Stimulated activated CD4-positive, alpha-beta T cell treated with anti-CD3 and anti-CD28 coated beads, Interleukin-4, amount 100 ng/mL, for 4 hours (primary cell): ENCODE measurements at regions not wholly inside any gene's neighbourhood (a gene's known extent, or its start where the extent isn't known, plus 50 kb on each side); places are given as distances from the start of the nearest gene placed in this dataset.
"Not testable (repeated sequence)": the region's sequence is repeated elsewhere in the genome, so short reads cannot be mapped to it uniquely, and the experiment has no call there.

Experiments used
- DNase-seq, 2 experiments: peaks; one replicate each; pipeline ENCODE4 v3.0.0-alpha.2; 2020

DNA sequence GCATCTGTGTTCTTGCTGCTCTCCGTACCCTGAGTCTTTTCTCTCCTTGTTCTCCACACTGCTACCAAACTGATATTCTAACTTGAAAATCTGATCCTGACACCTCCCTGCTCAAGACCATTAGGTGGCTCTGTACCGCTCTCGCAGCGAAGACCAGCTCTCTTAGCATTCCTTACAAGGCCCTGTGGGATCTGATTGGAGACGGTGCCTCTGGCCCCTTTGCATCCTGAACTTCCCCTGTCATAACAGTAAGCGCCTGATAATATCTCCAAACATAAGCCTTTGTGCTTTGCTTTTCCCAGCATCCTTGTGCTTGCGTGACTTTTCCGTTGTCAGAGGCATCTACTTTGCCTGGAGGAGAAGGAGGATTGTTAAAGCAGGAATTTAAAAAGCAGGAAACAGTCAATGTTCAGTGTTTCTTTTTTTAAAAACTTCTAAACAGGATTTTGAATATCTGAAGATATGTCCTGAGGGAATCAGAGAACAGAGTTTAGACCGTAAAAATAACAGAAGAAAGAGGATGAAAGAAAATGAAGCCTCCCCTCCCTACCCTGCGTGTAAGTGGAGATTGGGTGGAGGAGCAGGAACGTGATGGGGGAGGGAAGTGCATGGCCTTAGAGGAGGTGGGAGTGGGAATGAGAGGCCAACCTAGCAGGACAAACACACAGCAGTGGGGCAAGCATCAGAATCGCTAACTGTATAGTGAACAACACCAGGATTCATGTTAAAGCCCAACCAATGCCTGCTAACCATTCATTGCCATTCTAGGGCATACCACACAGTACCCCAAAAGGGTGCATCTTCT is 89.2 kb upstream of the STMND1 start:
- no peak for DNase-seq

DNA sequence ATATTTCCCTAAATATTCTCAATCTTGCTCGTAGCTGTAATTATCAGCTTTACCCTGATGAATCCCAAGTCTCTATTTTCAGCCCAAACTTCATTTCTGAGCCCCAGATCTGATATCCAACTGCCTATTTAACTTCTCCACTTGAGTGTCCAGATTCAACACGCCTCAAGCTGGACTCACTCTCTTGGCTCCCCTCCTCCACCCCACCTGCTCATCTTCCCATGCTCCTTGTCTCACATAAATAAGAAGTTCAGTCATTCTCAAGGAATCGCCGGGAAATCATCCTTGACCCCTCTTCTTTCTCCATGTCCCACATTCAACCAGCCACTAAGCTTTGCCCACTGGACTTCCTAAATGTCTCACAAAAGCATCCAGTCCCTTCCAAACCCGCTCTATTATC is 89.9 kb upstream of the STMND1 start:
- DNase-seq: no peak

DNA sequence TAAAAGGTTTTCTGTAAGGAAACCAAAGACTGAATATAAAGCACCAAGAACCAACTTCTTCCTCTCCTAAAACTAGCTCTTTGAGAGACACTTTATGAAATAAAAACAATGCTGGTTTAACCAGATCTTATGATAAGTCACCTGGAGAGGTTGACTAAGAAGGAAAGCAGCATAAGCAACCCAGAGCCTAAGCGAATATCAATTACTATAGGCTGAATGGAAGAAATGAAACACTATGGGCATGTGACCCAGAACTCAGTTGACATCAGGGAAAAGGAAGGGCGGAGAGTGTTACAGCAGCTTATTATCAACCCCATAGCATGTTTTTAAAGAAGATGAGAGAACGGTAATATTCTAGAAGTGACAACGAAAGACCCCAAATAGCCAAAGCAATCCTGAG is 94.1 kb upstream of the STMND1 start:
- DNase-seq: no peak

DNA sequence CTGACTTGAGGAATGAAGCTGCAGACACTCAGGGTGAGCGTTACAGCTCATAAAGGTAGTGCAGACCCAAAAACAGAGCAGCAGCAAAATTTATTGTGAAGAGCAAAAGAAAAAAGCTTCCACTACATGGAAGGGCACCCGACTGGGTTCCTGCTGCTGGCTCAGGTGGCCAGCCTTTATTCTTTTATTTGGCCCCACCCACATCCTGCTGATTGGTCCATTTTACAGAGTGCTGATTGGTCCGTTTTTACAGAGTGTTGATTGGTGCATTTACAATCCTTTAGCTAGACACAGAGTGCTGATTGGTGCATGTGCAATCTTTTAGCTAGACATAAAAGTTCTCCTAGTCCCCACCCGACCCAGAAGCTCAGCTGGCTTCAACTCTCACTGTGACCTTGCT is 95.3 kb upstream of the STMND1 start:
- DNase-seq: no peak

DNA sequence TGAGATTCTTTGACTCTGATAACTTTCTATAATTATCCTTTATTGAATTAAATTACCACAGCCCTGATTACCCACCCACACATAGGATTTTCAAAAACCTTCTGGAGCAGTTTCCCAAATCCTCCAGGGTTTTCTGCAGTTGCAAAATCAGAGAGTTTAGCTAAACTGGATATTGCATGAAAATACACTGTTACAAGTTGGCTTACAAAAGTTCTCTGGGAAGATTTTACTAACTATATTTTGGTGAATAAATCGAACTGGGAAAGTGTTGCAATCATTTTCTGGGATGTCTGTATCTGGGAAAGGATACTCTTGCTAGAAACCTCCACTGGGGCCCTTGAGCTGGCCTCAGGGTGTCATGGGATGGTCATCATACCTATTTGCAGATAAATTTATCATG is 97.6 kb upstream of the STMND1 start:
- no peak for DNase-seq

DNA sequence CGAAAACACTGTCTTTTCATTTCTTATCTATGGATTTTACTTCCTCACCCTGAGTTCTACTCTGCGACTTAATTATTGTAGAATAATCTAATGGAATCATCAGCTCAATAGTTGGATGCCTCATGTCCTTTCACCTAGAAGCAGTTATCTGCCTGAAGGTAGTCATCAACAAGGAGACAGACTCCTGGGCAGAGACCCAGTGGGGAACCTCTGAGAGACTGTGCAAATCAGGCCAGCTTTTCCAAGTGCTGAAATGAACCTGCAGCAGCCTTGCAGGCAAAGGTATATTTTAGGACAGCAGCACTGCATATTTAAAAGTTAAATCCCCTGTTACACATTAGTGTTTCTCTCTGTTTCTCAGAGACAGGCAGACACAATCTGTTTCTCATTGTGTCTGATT is 99.7 kb upstream of the STMND1 start:
- no peak for DNase-seq

DNA sequence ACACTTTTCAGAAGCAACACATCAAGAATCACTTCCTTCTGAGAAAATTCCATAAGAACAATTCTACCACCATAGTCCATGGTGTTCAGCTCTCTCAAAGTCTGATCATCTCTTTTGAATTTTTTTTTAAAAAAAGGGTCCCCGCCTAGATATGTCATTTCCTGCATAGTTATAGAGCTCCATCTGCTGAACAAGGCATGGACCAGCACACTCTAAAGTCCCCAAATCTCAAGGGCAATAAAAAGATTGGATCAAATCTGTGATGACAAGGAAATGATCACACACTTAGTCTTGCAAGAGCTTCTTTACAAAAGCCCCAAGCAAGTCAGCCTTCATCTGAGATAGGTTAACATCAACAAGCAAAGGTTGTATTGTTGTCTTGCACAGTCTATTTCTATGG is 100.7 kb upstream of the STMND1 start:
- DNase-seq: no peak

DNA sequence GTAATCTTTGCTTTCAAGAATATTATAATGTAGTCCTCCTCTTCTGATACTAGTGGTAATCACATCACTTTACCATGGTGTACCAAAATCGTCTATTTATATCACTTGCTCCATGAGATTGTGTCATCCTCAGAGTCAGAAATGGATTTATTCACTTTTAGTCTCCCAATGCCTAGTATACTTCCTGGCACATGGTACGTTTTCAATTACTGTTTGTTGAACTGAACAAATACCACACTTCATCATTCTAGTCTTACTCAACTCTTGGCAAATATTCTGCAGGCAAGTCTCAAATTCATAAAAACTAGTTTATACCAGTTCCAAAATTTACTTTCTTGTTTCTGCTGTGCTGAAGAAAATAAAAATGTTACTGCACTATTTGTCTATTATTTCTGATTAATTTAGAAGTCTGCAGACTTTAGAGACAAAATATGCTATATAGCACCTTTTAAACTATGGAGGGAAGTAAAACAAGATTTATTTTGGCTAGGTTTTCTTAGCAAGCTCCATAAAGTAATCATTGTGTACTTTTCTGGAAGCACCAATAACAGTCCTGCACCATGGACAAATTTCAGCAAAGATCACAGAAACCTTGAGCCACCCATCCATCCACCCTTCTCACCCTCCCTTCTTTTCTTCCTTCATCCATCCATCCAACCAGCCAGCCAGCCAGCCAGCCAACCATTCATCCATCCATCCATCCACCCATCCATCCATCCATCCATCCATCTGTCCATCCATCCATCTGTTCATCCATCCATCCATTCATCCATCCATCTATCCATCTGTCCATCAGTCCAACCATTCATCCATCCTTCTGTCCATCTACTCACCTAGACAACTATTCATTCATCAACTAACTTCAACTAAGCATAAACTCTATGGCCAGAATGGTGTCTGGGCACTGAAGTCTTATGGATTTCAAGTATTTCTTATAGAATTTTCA is 102.1 kb upstream of the STMND1 start:
- no peak for DNase-seq

DNA sequence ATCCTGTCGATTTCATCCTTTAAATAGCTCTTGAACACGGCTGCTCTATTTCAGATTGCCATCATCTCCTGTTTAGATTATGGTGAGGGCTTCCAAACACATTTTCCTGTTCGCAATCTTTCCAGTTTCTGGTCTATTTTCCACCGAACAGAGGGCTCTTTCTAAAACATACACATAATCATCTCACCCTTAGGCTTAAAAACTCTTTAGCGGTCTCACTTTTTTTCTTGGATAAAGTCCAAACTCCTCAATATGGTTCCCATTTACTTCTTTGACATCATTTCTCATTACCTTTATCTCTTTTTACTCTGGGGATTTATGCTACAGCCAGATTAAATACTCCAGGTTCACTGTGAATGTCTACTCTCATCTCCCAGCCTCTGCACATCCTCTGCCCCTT is 103.4 kb upstream of the STMND1 start:
- DNase-seq: no peak

DNA sequence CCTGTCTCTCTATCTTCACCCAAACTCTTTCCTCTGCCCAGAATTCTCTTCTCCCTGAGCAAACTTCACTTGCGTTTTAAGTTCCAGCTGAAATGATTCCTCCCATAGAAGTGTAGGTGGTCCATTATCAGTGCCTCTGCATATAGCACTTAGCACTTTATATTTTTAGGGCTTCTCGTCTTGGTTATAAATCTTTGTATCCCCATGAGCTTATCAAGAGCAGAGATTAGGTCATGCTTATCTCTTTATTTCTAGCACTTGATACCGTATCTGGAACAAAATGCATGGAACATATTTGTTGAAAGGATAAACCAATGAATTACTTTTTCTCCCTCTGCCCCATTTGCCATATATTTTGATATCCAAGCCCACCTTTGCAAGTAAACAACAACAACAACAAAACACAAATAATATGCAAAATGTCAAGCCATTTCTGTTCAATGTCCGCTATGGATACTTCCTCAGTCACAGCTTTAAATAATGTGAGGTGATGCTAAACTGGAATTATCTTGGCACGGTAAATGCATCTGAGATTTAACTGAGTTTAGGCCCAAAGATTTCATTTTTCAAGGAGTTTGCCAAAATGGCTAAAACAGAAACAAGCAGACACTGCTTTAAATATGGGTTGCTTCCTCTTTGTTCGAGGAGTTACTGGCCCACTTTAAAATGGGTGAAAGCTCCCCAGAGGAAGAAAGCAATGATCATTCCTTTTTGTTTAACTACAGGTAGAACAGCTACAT is 106.2 kb upstream of the STMND1 start:
- DNase-seq: no peak

DNA sequence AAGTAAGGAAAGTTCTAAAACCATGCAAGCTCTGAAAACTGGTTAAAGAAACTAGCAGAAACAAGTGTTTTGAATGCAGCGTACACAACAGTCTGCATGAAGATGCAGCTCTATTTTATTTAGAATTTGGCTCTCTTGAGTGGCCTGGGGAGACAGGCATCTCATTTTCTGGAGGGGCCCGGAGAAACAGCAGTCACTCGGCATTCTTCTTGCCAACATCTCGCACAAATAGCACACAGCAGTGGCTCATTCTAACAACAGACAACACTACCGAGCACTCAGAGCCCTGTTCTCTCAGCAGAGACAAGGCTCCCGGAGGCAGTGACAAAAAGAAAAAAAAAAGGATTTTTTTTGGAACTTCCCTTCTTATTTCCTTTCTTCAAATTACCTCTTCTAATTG is 108.5 kb upstream of the STMND1 start:
- no peak for DNase-seq

DNA sequence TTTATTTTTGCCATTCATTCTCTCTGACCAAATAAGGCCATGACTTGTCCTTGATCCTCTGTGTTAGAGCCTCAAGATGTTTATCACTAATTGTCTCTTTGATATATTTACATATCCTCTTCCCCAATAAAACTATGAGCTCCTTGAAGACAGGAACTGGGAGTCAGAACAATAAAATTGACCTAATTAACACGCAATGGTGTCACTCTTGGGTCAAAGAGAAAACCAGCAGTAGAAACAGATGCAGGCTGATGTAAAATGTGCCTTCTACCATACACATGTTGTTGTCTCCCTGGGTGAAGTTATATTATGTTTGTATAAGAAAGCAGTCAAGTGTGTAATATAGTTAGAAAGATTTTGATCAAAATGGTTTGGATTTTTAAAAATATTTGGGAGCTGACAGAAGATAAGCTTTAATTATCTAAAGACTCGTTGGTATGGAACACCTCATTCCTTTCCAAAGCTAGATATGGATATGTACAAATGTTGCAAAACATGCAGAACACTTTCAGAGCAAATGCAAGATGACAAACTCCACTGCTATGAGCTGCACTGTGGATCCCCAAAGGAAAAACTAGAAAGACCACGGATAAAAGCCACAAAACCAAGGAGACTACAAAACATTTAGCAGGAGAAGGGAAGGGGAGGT is 109.7 kb upstream of the STMND1 start:
- no peak for DNase-seq

DNA sequence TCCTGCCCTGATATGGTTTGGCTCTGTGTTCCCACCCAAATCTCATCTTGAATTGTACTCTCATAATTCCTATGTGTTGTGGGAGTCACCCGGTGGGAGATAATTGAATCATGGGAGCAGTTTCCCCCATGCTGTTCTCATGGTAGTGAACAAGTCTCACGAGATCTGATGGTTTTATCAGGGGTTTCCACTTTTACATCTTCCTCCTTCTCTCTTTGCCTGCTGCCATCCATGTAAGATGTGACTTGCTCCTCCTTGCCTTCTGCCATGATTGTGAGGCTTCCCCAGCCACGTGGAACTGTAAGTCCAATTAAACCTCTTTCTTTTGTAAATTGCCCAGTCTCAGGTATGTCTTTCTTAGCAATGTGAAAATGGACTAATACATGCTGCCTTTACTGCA is 111.9 kb upstream of the STMND1 start:
- DNase-seq: not testable (repeated sequence)

DNA sequence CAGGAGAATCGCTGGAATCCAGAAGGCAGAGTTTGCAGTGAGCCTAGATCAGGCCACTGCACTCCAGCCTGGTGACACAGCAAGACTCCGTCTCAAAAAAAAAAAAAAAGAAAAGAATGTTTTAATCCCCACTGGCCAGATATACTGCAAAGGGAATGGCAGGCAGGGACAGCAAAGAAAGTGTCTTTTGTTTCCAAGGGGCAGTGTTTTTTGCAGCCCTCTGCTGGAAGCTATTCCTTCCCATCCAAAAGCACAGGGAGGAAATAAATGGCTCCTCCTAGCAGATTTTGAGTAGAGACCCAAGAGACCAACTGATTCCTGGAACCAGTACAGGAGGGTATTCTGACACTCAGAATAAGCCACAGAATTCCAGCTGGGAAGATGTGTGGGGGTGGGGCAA is 112.5 kb upstream of the STMND1 start:
- no peak for DNase-seq

DNA sequence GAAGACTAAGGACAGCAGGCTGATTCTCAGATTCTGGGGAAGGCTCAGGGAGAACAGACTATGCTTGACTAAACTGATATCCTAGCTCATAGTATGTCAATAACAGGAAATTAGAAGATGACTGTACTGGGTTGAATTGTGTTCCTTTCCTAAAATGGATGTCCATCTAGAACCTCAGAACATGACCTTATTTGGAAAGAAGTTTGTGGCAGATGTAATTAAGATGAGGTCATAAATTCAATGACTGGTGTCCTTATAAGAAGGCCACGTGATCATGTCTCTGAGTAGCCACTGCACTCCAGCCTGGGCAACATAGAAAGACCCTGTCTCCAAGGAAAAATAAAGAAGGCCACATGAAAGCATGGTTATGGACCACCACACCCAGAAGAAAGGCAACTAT is 113.9 kb upstream of the STMND1 start:
- DNase-seq: no peak

DNA sequence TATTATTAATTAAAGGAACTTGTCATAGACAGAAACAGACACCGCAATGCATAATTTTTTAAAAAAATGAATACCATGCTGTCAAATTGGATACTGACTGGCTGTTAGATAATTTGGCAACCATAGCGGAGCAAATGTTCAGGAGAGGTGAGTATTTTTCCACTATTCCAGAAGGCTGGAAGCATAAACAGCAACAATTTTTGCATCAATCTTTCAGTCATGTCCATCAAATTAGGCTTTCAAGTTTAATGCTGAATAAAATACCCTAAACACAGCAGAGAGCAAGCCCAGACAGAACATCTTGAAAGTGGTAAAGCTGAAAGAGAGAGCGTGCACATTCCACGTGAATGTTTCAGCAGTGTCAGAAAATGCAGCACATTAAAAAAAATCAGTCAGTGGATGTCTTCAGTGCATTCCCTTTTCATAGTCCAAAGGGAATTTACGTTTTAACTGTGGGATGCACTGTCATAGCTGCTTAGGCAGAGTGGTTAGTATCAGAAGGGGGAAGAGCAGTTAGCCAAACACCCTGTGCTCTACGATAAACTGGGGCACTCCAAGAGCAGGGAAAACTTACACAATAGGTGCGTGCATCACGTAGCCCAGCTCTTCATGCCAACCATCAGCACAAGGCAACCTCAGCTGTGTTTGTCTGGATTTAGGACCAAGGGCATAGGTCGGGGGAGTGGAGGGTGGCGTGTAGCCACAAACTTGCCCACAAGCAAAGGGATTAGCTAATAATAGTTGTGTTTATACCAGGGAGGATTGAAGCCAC is 116.2 kb upstream of the STMND1 start:
- no peak for DNase-seq

DNA sequence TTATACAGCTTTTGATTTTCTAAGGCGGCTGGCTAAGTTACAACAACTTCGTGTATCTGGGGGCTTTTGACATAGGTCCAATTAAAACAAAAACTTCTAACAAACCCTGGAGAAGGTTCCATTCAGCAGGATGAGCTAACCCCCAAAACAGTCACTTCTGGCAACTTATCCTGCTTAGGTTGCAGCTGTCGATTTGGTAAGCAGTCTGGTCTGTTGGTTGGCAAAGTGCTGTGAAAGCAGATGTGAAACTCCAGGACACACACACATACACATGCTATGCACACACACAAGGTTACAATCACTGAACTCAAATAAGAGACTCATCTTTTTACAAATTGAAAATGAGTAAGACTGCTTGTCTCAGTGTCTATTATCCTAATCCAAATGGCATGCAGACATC is 119.0 kb upstream of the STMND1 start:
- no peak for DNase-seq

DNA sequence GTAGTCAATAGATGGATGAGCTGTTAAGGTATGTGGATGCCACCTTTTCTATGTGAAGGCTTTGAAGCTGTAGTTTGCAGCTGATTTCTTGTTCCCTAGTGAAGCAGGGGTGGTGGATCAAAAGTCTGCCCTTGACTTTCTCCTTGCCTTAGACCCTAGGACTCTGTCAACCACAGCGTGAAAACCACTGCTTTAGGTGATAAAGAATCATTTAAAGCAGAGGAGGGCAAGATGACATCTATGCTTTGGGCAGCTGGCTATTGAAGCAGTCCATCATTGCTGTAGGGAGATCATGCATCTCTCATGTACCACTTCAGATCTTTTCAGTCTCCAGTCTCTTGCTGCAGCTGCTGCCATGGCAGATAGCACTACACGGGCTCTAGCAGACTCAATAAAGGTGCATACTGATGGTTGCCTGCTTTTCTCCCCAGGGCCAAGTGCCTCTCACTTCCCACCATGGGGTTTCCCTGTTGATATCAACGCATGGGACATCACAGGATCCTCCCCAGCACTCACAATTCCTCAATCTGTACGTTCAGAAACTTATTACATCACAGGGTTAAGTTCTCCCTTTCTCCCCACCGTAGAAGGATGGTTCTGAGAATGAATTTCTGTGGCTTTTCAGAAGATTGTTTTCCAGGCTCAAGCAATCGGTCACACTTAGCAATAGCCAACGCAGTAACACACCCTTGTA is 122.0 kb upstream of the STMND1 start:
- no peak for DNase-seq

DNA sequence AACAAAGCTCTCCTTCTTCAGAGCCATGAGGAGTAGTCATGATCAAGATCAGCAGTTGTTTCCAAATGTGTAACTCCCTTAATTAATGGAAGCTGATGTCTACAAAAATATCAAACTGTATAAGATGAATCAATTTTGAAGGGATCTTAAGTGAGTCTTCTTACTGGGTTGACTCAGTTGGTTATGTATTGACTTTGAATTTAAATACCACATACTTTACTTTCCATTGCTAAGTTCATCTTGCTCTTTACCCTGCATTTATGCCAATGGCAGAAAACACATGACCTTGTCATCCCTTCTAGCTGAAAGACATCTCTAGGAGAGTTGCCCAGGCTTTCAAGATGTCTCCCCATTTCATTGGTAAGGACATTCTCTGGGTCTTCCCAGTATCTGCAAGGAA is 123.2 kb upstream of the STMND1 start:
- no peak for DNase-seq

DNA sequence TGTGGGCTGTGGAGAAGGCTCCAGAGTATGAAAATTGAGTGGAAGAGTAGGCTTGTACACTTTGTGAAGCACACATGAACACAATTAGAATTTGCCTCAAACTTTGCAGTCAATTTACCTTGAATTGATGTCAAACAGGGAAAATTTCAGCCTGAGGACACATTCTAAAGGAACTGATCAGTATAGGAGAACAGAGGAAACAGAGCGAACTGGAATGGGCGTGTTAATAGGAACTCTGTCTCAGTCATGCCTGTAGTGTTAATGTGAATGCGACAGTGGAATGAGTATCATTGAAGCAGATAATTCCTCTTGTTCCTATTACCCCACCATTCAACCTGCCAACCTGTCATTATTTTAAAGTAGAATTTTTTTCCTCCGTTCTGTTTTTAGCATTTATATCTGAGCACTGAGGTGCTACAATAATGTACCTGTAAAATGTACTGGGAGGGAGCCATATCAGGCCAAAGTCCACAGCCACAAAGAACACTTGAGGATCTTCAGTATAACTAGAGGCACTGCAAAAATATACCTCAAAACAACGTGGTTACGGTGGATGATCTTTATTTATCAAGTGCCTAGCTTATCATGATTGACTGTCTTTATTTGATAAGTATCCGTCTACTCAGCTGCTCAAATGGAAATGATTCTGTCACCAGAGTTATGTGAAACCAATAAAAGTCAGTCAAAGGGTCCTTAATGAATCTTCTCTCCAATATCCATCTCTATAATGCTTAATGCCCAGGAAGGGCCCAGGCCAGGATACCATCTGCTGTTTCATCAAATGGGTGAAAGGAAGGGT is 125.3 kb upstream of the STMND1 start:
- DNase-seq: no peak
